ENCODE measurements at regions not wholly inside any gene's neighbourhood (a gene's known extent, or its start where the extent isn't known, plus 50 kb on each side); places are given as distances from the start of the nearest gene placed in this dataset.

- peaks cover 0 to 40% (median 9%) of the 10 kb centered on the region in 3 donors for H3K4me1 ChIP-seq
- H3K36me3 ChIP-seq, result no peaks in the 10 kb centered on the region
- H3K4me3 ChIP-seq, result no peak overlapping the region
- H3K27me3 ChIP-seq, result no peaks in the 10 kb centered on the region
- 95 to 99% methylated on average over 3 to 6 of the region's 6 CpGs for WGBS, 2 donors (ENCODE audit: low coverage in 1 of 2)
- no peaks in the 10 kb centered on the region for H3K9me3 ChIP-seq
- no peak overlapping the region for H3K27ac ChIP-seq
- ATAC-seq, result no peak
- no peak for TF ChIP-seq EP300 (IDR thresholded peaks at IDR 0.05)
- no peak for TF ChIP-seq POLR2AphosphoS5 (IDR thresholded peaks at IDR 0.05)
- no peak for TF ChIP-seq POLR2A (IDR thresholded peaks at IDR 0.05)
- no peak for TF ChIP-seq CTCF (IDR thresholded peaks at IDR 0.05)
These were observed 365.9 kb upstream of the PROK2 start for GRCh38 chr3:72150634-72151412.

DNA sequence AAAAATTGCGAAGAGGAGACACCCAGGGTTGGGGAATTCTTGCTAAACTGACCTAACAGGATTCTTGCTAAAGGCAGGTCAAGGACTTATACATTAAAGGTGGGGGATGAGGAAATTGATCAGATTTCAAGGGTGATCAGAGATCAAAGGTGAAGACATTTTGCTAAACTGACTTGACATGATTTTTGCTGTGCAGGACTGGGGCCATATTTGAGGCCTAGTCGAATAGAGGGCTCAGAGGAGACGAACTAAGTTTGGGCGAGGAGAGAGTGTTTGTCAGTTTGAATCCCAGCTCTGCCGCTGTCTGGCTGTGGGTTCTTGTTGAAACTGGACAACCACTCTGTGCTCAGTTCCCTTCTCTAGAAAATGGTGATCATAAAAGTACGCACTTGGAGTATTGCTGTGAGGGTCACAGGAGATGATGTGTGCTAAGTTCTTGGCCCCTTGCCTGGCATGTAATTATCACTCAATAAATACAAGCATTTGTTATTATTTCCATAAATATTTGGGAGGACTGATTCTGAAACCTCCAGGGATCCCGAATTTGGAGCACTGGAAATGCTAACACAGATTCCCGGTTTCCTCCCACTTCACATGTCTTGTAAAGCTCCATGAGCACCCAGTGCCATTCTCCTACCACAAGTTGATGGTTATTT is 364.8 kb upstream of the PROK2 start:
- 49 to 85% methylated on average over 3 to 7 of the region's 8 CpGs for WGBS, 2 donors (ENCODE audit: low coverage in 1 of 2)
- peaks cover 0 to 35% (median 9%) of the 10 kb centered on the region in 3 donors for H3K4me1 ChIP-seq
- no peaks in the 10 kb centered on the region for H3K36me3 ChIP-seq
- no peak overlapping the region for H3K4me3 ChIP-seq
- H3K27me3 ChIP-seq, result no peaks in the 10 kb centered on the region
- H3K27ac ChIP-seq, result no peak overlapping the region
- TF ChIP-seq CTCF (IDR thresholded peaks at IDR 0.05), result no peak
- no peak for TF ChIP-seq POLR2AphosphoS5 (IDR thresholded peaks at IDR 0.05)
- no peak for TF ChIP-seq POLR2A (IDR thresholded peaks at IDR 0.05)
- TF ChIP-seq EP300 (IDR thresholded peaks at IDR 0.05), result no peak
- no peak for ATAC-seq
- no peaks in the 10 kb centered on the region for H3K9me3 ChIP-seq

DNA sequence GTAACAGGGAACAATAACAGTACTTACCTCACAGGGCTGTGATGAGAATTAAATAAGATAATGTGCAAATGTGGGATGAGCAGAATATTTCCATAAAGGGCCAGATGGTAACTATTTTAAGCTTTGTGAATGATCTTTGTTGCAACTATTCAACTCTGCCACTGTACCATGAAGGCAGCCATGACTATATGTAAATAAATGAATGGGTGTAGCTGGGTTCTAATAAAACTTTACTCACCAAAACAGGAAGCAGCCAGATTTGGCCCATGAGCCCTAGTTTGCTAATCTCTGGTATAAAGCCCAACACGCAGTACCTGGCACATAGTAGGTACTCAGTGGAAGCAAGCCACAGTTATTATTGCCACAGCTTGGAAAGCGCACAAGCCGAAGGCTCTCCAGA is 362.7 kb upstream of the PROK2 start:
- 97 to 100% methylated on average over 3 of the region's 3 CpGs for WGBS, 2 donors (ENCODE audit: low coverage in 1 of 2)
- no peak for ATAC-seq
- TF ChIP-seq CTCF (IDR thresholded peaks at IDR 0.05) (no peak), POLR2AphosphoS5 (IDR thresholded peaks at IDR 0.05) (no peak), EP300 (IDR thresholded peaks at IDR 0.05) (no peak), POLR2A (IDR thresholded peaks at IDR 0.05) (no peak)
- H3K9me3 ChIP-seq, result no peaks in the 10 kb centered on the region
- no peaks in the 10 kb centered on the region for H3K27me3 ChIP-seq
- H3K36me3 ChIP-seq, result no peaks in the 10 kb centered on the region
- no peak overlapping the region for H3K27ac ChIP-seq
- H3K4me3 ChIP-seq, result no peak overlapping the region
- H3K4me1 ChIP-seq, result peaks cover 0 to 19% (median 5%) of the 10 kb centered on the region in 3 donors

- 52% methylated on average over 9 of the region's 12 CpGs; no CpG with 5 or more reads in 1 of the 2 donors for WGBS, 2 donors (ENCODE audit: low coverage in 1 of 2)
- H3K27ac ChIP-seq, result no peak overlapping the region
- ATAC-seq, result no peak
- TF ChIP-seq EP300 (IDR thresholded peaks at IDR 0.05) (no peak), POLR2AphosphoS5 (IDR thresholded peaks at IDR 0.05) (no peak), POLR2A (IDR thresholded peaks at IDR 0.05) (no peak), CTCF (IDR thresholded peaks at IDR 0.05) (no peak)
- no peaks in the 10 kb centered on the region for H3K36me3 ChIP-seq
- no peaks in the 10 kb centered on the region for H3K27me3 ChIP-seq
- peaks cover 0 to 7% (median 0%) of the 10 kb centered on the region in 3 donors for H3K4me1 ChIP-seq
- no peak overlapping the region for H3K4me3 ChIP-seq
- H3K9me3 ChIP-seq, result no peaks in the 10 kb centered on the region
These were observed 360.8 kb upstream of the PROK2 start for GRCh38 chr3:72145506-72146380.

Data from gastroesophageal sphincter (tissue), 4 donors.